ENCODE measurements at regions not wholly inside any gene's neighbourhood (a gene's known extent, or its start where the extent isn't known, plus 50 kb on each side); places are given as distances from the start of the nearest gene placed in this dataset.

GRCh38 chr4:161008527-161008926 is 1155.3 kb downstream of the FSTL5 start (continued):
- TF ChIP-seq, protein P1, sequence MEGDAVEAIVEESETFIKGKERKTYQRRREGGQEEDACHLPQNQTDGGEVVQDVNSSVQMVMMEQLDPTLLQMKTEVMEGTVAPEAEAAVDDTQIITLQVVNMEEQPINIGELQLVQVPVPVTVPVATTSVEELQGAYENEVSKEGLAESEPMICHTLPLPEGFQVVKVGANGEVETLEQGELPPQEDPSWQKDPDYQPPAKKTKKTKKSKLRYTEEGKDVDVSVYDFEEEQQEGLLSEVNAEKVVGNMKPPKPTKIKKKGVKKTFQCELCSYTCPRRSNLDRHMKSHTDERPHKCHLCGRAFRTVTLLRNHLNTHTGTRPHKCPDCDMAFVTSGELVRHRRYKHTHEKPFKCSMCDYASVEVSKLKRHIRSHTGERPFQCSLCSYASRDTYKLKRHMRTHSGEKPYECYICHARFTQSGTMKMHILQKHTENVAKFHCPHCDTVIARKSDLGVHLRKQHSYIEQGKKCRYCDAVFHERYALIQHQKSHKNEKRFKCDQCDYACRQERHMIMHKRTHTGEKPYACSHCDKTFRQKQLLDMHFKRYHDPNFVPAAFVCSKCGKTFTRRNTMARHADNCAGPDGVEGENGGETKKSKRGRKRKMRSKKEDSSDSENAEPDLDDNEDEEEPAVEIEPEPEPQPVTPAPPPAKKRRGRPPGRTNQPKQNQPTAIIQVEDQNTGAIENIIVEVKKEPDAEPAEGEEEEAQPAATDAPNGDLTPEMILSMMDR (IDR thresholded peaks at IDR 0.05 in 2 of 3, conservative IDR thresholded peaks at IDR 0.05 in 1 of 3; ENCODE audit: borderline replicate concordance in 1 of 3, insufficient read depth in 1 of 3, low read depth in 2 of 3, low read length in 2 of 3) = no peak
- no peak for TF ChIP-seq ZFX (IDR thresholded peaks at IDR 0.05)
- no peak for TF ChIP-seq EZH2 (IDR thresholded peaks at IDR 0.05)
- TF ChIP-seq FOSL1 (IDR thresholded peaks at IDR 0.05; ENCODE audit: low read depth) = no peak
- no peak for TF ChIP-seq JUND (IDR thresholded peaks at IDR 0.05)
- no peak for TF ChIP-seq SIN3A (IDR thresholded peaks at IDR 0.05; ENCODE audit: low read depth)
- TF ChIP-seq SP1 (IDR thresholded peaks at IDR 0.05; ENCODE audit: low read depth) = no peak
- TF ChIP-seq ELF1 (IDR thresholded peaks at IDR 0.05; ENCODE audit: borderline replicate concordance, low read depth) = no peak

DNA sequence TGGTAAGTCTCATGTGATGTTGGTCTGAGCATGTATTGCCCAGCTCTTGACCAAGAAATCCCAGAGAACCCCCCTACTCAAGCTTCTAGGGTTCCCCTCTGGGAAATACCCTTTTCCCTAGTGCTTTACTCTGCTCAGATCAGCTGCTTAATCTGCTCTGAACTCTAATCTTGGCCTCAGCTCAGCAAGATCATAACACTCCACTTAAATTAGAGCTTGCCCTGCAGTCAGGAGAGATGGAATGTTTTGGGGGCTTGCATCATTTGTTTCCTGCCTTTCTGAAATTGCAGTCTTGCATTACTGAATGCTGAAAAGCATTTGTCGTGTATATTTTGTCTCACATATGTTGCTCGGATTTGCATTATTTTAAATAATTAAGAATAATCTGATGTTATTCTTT is 1153.6 kb downstream of the FSTL5 start:
- RAD21 ChIA-PET (ENCODE audit: low non-redundant PET in 1 of 2, low total read pairs in 2 of 2, uncharacterized antibody in 2 of 2, unreplicated experiment in 2 of 2) = no interaction called here
- CTCF ChIA-PET = no interaction called here

More for the DNA sequence above, 1153.6 kb downstream of the FSTL5 start:
- DNase-seq (ENCODE audit: low read depth, low spot score) (no peak), ATAC-seq (no peak)
- no TSS peak for BruUV-seq (replicated peaks)
- no peaks in the 10 kb centered on the region for H3K9me3 ChIP-seq (ENCODE audit: control insufficient read depth in 1 of 2, insufficient read depth in 1 of 2, low read depth in 1 of 2, low read length in 2 of 2)
- no peak overlapping the region for H3K9ac ChIP-seq (ENCODE audit: low read length)
- no peaks in the 10 kb centered on the region for H3K4me1 ChIP-seq (ENCODE audit: control insufficient read depth in 1 of 2, insufficient read depth in 2 of 2, low read length in 2 of 2)
- POLR2A ChIA-PET = no interaction called here
- H2AFZ ChIP-seq (ENCODE audit: low read depth, low read length, poor library complexity, severe bottlenecking) = no peak overlapping the region
- intact Hi-C loops (cut with micrococcal nuclease) = no loop called here
- TF ChIP-seq, protein P2, sequence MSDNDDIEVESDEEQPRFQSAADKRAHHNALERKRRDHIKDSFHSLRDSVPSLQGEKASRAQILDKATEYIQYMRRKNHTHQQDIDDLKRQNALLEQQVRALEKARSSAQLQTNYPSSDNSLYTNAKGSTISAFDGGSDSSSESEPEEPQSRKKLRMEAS (IDR thresholded peaks at IDR 0.05) = no peak
- TF ChIP-seq ELF1 (IDR thresholded peaks at IDR 0.05; ENCODE audit: borderline replicate concordance, low read depth) (no peak), FOSL1 (IDR thresholded peaks at IDR 0.05; ENCODE audit: low read depth) (no peak), CEBPB (IDR thresholded peaks at IDR 0.05; ENCODE audit: low read depth) (no peak), POLR2A (IDR thresholded peaks at IDR 0.05; ENCODE audit: borderline replicate concordance, extremely low read depth, insufficient read depth, insufficient read length) (no peak), POLR2AphosphoS5 (IDR thresholded peaks at IDR 0.05; ENCODE audit: low read depth, low read length) (no peak), EZH2phosphoT487 (IDR thresholded peaks at IDR 0.05; ENCODE audit: borderline replicate concordance) (no peak), SP1 (IDR thresholded peaks at IDR 0.05; ENCODE audit: low read depth) (no peak)
- TF ChIP-seq, protein P3, sequence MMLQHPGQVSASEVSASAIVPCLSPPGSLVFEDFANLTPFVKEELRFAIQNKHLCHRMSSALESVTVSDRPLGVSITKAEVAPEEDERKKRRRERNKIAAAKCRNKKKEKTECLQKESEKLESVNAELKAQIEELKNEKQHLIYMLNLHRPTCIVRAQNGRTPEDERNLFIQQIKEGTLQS (IDR thresholded peaks at IDR 0.05) = no peak
- no peak overlapping the region for H3K4me3 ChIP-seq (replicated peaks in 1 of 2; ENCODE audit: low read depth in 1 of 2, low read length in 2 of 2)
- no peaks in the 10 kb centered on the region for H3K9me2 ChIP-seq (ENCODE audit: insufficient read depth)
- H3K4me2 ChIP-seq (ENCODE audit: low read length) = no peak overlapping the region
- no peaks in the 10 kb centered on the region for H4K20me1 ChIP-seq (ENCODE audit: insufficient read depth)
- H3K27ac ChIP-seq (ENCODE audit: low read depth, low read length) = no peak overlapping the region
- H3K79me2 ChIP-seq (ENCODE audit: insufficient read depth, low read length) = no peaks in the 10 kb centered on the region
- no peaks in the 10 kb centered on the region for H3K27me3 ChIP-seq (ENCODE audit: insufficient read depth, low read length)
- no peaks in the 10 kb centered on the region for H3K36me3 ChIP-seq (ENCODE audit: control insufficient read depth in 1 of 2, insufficient read depth in 2 of 2, low read length in 2 of 2)

Measured in HCT116 (cell line).